GM12878 (cell line): ENCODE measurements at regions not wholly inside any gene's neighbourhood (a gene's known extent, or its start where the extent isn't known, plus 50 kb on each side); places are given as distances from the start of the nearest gene placed in this dataset.

ENCODE experiments used
- CHD4 ChIP-seq: fragments of 200-600 bp; sonication (generic); IDR thresholded peaks from 2 replicates; pipeline ENCODE4 v1.6.1; 2016; ENCODE audit warnings: mild to moderate bottlenecking
- ESRRA ChIP-seq: IDR thresholded peaks from 2 replicates; pipeline ENCODE4 v1.6.1; 2012; ENCODE audit warnings: mild to moderate bottlenecking, low read length, improper control_type of control experiment
- PML ChIP-seq: IDR thresholded peaks from 2 replicates; pipeline ENCODE4 v1.6.1; 2012; ENCODE audit warnings: low read length, inconsistent platforms
- SMC3 ChIP-seq: IDR thresholded peaks from 2 replicates; pipeline ENCODE4 v1.6.1; 2011; ENCODE audit warnings: low read length, improper control_type of control experiment, borderline replicate concordance
- TF ChIP-seq, protein P1 (sequence below): fragments of 450-650 bp; formaldehyde crosslinking; IDR thresholded peaks from 2 replicates; pipeline ENCODE4 v1.4.0; 2020; ENCODE audit warnings: mild to moderate bottlenecking, moderate library complexity
- TF ChIP-seq, protein P2 (sequence below): IDR thresholded peaks from 2 replicates; pipeline ENCODE4 v1.6.1; 2012; ENCODE audit warnings: low read length, inconsistent platforms
- TF ChIP-seq, protein P3 (sequence below): fragments of 150-350 bp; IDR thresholded peaks from 2 replicates; pipeline ENCODE4 v1.6.1; 2016; ENCODE audit warnings: low read depth, low read length

DNA sequence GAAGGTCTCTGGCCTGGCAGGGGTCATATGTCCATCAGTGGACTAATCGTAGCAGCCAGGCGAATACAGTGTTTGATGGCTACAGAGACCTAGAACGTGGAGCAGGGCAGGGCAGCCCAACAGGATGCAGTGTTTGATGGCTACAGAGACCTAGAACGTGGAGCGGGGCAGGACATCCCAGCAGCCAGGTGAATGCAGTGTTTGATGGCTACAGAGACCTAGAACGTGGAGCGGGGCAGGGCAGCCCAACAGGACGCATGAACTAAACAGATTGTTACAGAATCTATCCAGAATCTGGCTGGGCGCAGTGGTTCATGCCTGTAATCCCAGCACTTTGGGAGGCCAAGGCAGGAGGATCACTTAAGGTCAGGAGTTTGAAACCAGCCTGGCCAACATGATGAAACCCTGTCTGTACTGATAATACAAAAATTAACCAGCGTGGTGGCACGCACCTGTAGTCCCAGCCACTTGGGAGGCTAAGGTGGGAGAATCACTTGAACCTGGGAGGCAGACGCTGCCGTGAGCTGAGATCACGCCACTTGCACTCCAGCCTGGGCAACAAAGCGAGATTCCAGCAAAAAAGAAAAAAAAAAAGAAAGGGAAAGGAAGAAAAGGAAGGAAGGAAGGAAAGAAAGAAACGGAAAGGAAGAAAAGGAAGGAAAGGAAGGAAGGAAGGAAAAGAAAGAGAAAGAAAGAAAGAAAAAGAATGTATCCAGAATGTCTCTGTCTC is 65.2 kb upstream of the RPH3AL start:
- TF ChIP-seq, protein P1, sequence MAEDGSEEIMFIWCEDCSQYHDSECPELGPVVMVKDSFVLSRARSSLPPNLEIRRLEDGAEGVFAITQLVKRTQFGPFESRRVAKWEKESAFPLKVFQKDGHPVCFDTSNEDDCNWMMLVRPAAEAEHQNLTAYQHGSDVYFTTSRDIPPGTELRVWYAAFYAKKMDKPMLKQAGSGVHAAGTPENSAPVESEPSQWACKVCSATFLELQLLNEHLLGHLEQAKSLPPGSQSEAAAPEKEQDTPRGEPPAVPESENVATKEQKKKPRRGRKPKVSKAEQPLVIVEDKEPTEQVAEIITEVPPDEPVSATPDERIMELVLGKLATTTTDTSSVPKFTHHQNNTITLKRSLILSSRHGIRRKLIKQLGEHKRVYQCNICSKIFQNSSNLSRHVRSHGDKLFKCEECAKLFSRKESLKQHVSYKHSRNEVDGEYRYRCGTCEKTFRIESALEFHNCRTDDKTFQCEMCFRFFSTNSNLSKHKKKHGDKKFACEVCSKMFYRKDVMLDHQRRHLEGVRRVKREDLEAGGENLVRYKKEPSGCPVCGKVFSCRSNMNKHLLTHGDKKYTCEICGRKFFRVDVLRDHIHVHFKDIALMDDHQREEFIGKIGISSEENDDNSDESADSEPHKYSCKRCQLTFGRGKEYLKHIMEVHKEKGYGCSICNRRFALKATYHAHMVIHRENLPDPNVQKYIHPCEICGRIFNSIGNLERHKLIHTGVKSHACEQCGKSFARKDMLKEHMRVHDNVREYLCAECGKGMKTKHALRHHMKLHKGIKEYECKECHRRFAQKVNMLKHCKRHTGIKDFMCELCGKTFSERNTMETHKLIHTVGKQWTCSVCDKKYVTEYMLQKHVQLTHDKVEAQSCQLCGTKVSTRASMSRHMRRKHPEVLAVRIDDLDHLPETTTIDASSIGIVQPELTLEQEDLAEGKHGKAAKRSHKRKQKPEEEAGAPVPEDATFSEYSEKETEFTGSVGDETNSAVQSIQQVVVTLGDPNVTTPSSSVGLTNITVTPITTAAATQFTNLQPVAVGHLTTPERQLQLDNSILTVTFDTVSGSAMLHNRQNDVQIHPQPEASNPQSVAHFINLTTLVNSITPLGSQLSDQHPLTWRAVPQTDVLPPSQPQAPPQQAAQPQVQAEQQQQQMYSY = no peak
- TF ChIP-seq PML (no peak), ESRRA (no peak), CHD4 (no peak), SMC3 (no peak)
- TF ChIP-seq, protein P2, sequence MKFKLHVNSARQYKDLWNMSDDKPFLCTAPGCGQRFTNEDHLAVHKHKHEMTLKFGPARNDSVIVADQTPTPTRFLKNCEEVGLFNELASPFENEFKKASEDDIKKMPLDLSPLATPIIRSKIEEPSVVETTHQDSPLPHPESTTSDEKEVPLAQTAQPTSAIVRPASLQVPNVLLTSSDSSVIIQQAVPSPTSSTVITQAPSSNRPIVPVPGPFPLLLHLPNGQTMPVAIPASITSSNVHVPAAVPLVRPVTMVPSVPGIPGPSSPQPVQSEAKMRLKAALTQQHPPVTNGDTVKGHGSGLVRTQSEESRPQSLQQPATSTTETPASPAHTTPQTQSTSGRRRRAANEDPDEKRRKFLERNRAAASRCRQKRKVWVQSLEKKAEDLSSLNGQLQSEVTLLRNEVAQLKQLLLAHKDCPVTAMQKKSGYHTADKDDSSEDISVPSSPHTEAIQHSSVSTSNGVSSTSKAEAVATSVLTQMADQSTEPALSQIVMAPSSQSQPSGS = no peak
- TF ChIP-seq, protein P3, sequence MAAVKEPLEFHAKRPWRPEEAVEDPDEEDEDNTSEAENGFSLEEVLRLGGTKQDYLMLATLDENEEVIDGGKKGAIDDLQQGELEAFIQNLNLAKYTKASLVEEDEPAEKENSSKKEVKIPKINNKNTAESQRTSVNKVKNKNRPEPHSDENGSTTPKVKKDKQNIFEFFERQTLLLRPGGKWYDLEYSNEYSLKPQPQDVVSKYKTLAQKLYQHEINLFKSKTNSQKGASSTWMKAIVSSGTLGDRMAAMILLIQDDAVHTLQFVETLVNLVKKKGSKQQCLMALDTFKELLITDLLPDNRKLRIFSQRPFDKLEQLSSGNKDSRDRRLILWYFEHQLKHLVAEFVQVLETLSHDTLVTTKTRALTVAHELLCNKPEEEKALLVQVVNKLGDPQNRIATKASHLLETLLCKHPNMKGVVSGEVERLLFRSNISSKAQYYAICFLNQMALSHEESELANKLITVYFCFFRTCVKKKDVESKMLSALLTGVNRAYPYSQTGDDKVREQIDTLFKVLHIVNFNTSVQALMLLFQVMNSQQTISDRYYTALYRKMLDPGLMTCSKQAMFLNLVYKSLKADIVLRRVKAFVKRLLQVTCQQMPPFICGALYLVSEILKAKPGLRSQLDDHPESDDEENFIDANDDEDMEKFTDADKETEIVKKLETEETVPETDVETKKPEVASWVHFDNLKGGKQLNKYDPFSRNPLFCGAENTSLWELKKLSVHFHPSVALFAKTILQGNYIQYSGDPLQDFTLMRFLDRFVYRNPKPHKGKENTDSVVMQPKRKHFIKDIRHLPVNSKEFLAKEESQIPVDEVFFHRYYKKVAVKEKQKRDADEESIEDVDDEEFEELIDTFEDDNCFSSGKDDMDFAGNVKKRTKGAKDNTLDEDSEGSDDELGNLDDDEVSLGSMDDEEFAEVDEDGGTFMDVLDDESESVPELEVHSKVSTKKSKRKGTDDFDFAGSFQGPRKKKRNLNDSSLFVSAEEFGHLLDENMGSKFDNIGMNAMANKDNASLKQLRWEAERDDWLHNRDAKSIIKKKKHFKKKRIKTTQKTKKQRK = no peak
